ENCODE measurements at regions not wholly inside any gene's neighbourhood (a gene's known extent, or its start where the extent isn't known, plus 50 kb on each side); places are given as distances from the start of the nearest gene placed in this dataset.
A peak's percentile ranks its signal among the peaks of the same experiment; 100 is the strongest.

DNA sequence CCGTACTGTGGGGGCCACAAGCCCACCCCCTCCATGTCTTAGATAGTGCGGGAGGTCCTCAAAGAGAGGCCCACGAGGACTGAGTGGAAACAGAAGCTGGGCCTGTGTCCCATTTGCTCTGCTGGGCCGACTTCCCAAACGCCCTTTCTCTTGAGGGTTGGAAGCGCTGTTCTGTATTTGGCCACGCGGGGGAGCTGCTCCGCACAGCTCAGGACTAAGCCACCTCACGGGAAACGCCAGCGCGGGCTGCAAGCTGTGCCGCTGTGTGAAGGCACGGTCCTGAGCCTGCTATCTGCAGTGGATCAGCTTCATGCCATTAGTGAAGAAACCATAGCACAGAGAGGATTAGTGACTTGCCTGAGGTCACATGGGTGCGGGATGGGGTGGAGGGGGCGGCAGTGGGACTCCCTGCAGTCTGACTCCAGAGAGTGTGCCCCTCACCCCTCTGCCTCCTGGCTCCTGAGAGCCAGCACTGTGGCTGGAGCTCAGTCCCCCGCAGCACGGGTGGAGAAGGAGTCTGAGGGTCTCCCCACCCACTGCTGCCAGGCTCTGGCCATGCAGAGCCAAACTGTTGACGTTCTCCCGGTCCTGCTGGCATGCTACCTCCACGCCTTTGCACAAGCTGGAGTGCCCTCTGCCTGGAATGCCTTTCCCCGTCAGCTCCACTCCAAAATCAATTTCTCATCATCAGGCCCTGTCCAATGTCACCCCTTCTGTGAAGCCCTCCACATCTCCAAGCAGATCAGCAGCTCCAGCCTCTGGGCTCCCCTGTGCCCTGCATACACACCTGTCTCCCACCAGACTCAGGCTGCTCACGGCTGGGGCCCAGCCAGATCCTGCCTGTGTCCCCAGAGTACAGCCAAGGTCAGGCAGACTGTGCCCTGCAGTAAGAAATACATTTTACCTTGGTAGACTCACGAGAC, 51.5 kb upstream of the LRRC32 start:
- DNase-seq (ENCODE audit: low read depth): peak; percentile 47

- DNase-seq (ENCODE audit: low read depth): no peak
These were observed 52.6 kb upstream of the LRRC32 start for GRCh38 chr11:76723142-76723541.

- DNase-seq (ENCODE audit: low read depth): no peak
These were observed 53.0 kb upstream of the LRRC32 start for GRCh38 chr11:76723548-76723947.

GRCh38 chr11:76724171-76724768, 53.7 kb upstream of the LRRC32 start:
- DNase-seq (ENCODE audit: low read depth): no peak

DNA sequence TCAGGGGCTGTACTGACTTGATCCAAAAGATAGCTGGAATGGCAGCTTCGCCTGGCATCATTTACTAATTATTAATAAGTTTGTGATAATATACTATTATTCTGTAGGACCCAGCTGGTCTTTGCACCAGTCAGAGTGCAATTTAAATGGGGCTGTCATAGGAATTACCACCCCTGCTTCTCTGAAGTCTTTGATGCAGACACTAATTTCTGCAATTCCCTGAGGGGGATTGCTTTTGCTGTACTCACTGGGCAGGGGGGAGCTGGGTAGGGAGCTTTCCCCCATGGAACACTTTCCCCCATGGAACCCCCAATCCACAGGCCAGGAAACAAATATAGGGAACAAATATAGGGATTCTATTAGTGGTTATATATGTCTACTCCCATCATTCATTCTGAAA, 54.9 kb upstream of the TSKU start:
- DNase-seq (ENCODE audit: low read depth): no peak

DNA sequence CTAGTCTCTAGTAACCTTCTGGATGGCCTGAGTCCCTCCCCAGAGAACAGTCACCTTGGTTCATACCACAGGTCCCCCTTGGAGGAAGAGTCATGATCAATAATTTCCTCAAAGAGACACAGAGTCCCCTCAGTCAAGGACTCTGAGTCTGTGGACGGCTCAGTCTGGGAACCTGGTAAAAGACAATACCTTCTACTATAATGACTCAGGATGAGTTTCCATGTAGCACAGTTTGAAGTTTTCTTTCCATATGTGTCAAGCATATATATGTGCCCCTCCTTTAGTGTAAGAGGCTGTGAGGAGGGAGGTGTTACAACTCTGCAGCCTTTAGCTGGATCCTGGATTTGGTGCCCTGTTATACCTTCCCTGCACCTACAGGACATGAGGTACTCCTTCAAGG, 54.4 kb upstream of the TSKU start:
- DNase-seq (ENCODE audit: low read depth): no peak

- DNase-seq (ENCODE audit: low read depth): no peak
These were observed 53.9 kb upstream of the TSKU start for GRCh38 chr11:76729214-76729613.

GRCh38 chr11:76730887-76731565, 52.1 kb upstream of the TSKU start:
- no peak for DNase-seq (ENCODE audit: low read depth)

DNA sequence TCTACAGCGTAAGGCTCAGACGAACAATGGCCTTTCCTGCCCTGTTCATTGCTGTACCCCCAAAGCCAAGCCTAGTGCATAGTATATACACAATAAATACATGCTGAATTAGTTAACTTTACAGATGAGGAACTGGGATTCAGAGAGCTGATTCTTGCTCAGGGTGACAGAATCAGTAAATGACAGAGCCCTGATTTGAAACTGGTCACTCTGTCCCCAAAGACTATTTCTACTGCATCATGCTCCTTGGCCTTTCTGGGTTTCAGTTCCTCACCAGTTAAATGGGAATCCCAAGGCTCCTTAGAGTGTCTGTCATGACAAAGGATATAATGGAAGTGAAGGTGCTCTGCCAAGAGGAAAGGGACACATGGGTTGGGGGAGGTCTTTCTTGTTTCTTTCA, 50.5 kb upstream of the TSKU start:
- DNase-seq (ENCODE audit: low read depth): no peak
